Panc1 (cell line): ENCODE measurements at regions not wholly inside any gene's neighbourhood (a gene's known extent, or its start where the extent isn't known, plus 50 kb on each side); places are given as distances from the start of the nearest gene placed in this dataset.

Experiments used
- ATAC-seq: fragments of 200-7000 bp; cut with Tn5 transposase; 2 replicates; pipeline ENCODE4 v1.9.1; 2020; ENCODE audit warnings: mild to moderate bottlenecking, moderate library complexity
- BruUV-seq: library from RNA; stranded (reverse); fragments of 400-500 nt; replicated peaks from 2 replicates; lab custom pipeline; 2021; lab: Mats Ljungman, UMichigan
- CTCF ChIA-PET: fragments of 300-600 bp; sonication (Branson Sonifier 250); formaldehyde crosslinking; loops from one replicate; lab custom pipeline; 2022; ENCODE audit warnings: antibody characterized with exemption; lab: Charles Lee
- POLR2A ChIA-PET: fragments of 300-600 bp; sonication (Branson Sonifier 250); formaldehyde crosslinking; loops from one replicate; lab custom pipeline; 2022; ENCODE audit warnings: antibody characterized with exemption; lab: Charles Lee
- DNase-seq: peaks from one replicate; pipeline ENCODE4 v3.0.0-alpha.2; 2010; ENCODE audit warnings: low read depth, low spot score
- H3K27ac ChIP-seq: 2 replicates; pipeline ENCODE4 v1.5.1; 2011; ENCODE audit warnings: mild to moderate bottlenecking, low read length, inconsistent platforms
- H3K27me3 ChIP-seq: fragments of 200-500 bp; sonication (Bioruptor generic); 2 replicates; pipeline ENCODE4 v1.6.0; 2014; ENCODE audit warnings: low read length, inconsistent platforms; ENCODE audit not compliant: control insufficient read depth, insufficient read depth
- H3K36me3 ChIP-seq: fragments of 200-500 bp; sonication (Bioruptor generic); 2 replicates; pipeline ENCODE4 v1.5.1; 2014; ENCODE audit warnings: inconsistent platforms, mild to moderate bottlenecking, low read length, moderate library complexity; ENCODE audit not compliant: control insufficient read depth, insufficient read depth
- H3K4me1 ChIP-seq: 2 replicates; pipeline ENCODE4 v1.5.1; 2011; ENCODE audit warnings: inconsistent platforms, mild to moderate bottlenecking, low read length, moderate library complexity; ENCODE audit not compliant: control insufficient read depth, insufficient read depth
- H3K4me3 ChIP-seq, 2 experiments: 2 replicates each; pipeline ENCODE4 v1.5.1; 2011 to 2012; ENCODE audit warnings: low read depth in 2 of 2, low read length in 2 of 2, mild to moderate bottlenecking in 2 of 2, inconsistent platforms in 1 of 2, moderate library complexity in 1 of 2
- H3K9me3 ChIP-seq: fragments of 200-500 bp; sonication (Bioruptor generic); 2 replicates; pipeline ENCODE4 v1.5.1; 2014; ENCODE audit warnings: low read depth, mild to moderate bottlenecking, inconsistent platforms, low read length, moderate library complexity; ENCODE audit not compliant: control insufficient read depth, insufficient read depth
- POLR2AphosphoS5 ChIP-seq: IDR thresholded peaks from 2 replicates; pipeline ENCODE4 v1.6.1; 2012; ENCODE audit warnings: mild to moderate bottlenecking, low read depth, low read length, moderate library complexity
- SIN3A ChIP-seq: IDR thresholded peaks from 2 replicates; pipeline ENCODE4 v1.6.1; 2012; ENCODE audit warnings: low read depth, mild to moderate bottlenecking, low read length, moderate library complexity, borderline replicate concordance; ENCODE audit not compliant: insufficient read depth
- TCF7L2 ChIP-seq: IDR thresholded peaks from 2 replicates; pipeline ENCODE4 v1.6.1; 2011; ENCODE audit warnings: mild to moderate bottlenecking, low read depth, low read length, inconsistent platforms
- in situ Hi-C: cut with HindIII; loops from 2 replicates; pipeline ENCODE4 v1.10.0; 2016; ENCODE audit warnings: low sequenced_read_pairs, low pct_unique_long_range_greater_than_20kb
- intact Hi-C: fragments of 100-400 bp; cut with micrococcal nuclease; formaldehyde crosslinking; loops from one replicate; pipeline ENCODE4 v1.10.0; 2022; ENCODE audit not compliant: unreplicated experiment
- TF ChIP-seq, protein P1 (sequence below): fragments of 450-650 bp; IDR thresholded peaks from 2 replicates; pipeline ENCODE4 v1.5.1; 2017; ENCODE audit warnings: mild to moderate bottlenecking
- TF ChIP-seq, protein P2 (sequence below), 2 experiments: IDR thresholded peaks; 2 replicates each; pipeline ENCODE4 v1.6.1; 2011 to 2012; ENCODE audit warnings: low read depth in 2 of 2, control low read depth in 1 of 2, low read length in 1 of 2, mild to moderate bottlenecking in 1 of 2, moderate library complexity in 1 of 2; ENCODE audit not compliant: insufficient read depth in 1 of 2

GRCh38 chr13:88670509-88670908 lies 999.3 kb downstream of the SLITRK5 start:
- DNase-seq (no peak), ATAC-seq (no peak)
- ChIA-PET CTCF (no interaction called here), POLR2A (no interaction called here)
- TF ChIP-seq, protein P1, sequence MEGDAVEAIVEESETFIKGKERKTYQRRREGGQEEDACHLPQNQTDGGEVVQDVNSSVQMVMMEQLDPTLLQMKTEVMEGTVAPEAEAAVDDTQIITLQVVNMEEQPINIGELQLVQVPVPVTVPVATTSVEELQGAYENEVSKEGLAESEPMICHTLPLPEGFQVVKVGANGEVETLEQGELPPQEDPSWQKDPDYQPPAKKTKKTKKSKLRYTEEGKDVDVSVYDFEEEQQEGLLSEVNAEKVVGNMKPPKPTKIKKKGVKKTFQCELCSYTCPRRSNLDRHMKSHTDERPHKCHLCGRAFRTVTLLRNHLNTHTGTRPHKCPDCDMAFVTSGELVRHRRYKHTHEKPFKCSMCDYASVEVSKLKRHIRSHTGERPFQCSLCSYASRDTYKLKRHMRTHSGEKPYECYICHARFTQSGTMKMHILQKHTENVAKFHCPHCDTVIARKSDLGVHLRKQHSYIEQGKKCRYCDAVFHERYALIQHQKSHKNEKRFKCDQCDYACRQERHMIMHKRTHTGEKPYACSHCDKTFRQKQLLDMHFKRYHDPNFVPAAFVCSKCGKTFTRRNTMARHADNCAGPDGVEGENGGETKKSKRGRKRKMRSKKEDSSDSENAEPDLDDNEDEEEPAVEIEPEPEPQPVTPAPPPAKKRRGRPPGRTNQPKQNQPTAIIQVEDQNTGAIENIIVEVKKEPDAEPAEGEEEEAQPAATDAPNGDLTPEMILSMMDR = no peak
- TF ChIP-seq POLR2AphosphoS5 = no peak
- TF ChIP-seq, protein P2, sequence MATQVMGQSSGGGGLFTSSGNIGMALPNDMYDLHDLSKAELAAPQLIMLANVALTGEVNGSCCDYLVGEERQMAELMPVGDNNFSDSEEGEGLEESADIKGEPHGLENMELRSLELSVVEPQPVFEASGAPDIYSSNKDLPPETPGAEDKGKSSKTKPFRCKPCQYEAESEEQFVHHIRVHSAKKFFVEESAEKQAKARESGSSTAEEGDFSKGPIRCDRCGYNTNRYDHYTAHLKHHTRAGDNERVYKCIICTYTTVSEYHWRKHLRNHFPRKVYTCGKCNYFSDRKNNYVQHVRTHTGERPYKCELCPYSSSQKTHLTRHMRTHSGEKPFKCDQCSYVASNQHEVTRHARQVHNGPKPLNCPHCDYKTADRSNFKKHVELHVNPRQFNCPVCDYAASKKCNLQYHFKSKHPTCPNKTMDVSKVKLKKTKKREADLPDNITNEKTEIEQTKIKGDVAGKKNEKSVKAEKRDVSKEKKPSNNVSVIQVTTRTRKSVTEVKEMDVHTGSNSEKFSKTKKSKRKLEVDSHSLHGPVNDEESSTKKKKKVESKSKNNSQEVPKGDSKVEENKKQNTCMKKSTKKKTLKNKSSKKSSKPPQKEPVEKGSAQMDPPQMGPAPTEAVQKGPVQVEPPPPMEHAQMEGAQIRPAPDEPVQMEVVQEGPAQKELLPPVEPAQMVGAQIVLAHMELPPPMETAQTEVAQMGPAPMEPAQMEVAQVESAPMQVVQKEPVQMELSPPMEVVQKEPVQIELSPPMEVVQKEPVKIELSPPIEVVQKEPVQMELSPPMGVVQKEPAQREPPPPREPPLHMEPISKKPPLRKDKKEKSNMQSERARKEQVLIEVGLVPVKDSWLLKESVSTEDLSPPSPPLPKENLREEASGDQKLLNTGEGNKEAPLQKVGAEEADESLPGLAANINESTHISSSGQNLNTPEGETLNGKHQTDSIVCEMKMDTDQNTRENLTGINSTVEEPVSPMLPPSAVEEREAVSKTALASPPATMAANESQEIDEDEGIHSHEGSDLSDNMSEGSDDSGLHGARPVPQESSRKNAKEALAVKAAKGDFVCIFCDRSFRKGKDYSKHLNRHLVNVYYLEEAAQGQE (IDR thresholded peaks at IDR 0.05; ENCODE audit: insufficient read depth in 1 of 2, low read depth in 2 of 2, low read length in 1 of 2) = no peak
- no peak for TF ChIP-seq TCF7L2
- Histone ChIP-seq H3K36me3 (no peaks in the 10 kb centered on the region), H3K9me3 (no peaks in the 10 kb centered on the region), H3K27me3 (no peaks in the 10 kb centered on the region), H3K27ac (no peak overlapping the region), H3K4me3 (no peak overlapping the region), H3K4me1 (no peaks in the 10 kb centered on the region)
- in situ Hi-C loops (no loop called here), intact Hi-C loops (no loop called here)
- no TSS peak for BruUV-seq

- no peaks in the 10 kb centered on the region for H3K4me1 ChIP-seq
- H3K36me3 ChIP-seq = no peaks in the 10 kb centered on the region
- H3K9me3 ChIP-seq = no peaks in the 10 kb centered on the region
- no peak for ATAC-seq
- ChIA-PET POLR2A (no interaction called here), CTCF (no interaction called here)
- no peak for DNase-seq
- intact Hi-C loops = no loop called here
- BruUV-seq = no TSS peak
- H3K27ac ChIP-seq = no peak overlapping the region
- no peak for TF ChIP-seq TCF7L2
- no peak for TF ChIP-seq POLR2AphosphoS5
- TF ChIP-seq, protein P2 (IDR thresholded peaks at IDR 0.05; ENCODE audit: insufficient read depth in 1 of 2, low read depth in 2 of 2, low read length in 1 of 2) = no peak
- TF ChIP-seq SIN3A = no peak
- no peak overlapping the region for H3K4me3 ChIP-seq
- no peaks in the 10 kb centered on the region for H3K27me3 ChIP-seq
- in situ Hi-C loops = no loop called here
Measured at GRCh38 chr13:88674841-88675240, 1003.7 kb downstream of the SLITRK5 start.
